GM19395 (cell line): ENCODE measurements at regions not wholly inside any gene's neighbourhood (a gene's known extent, or its start where the extent isn't known, plus 50 kb on each side); places are given as distances from the start of the nearest gene placed in this dataset.

Experiments used
- ATAC-seq: cut with Tn5 transposase; IDR thresholded peaks from one replicate; pipeline ENCODE4 v1.9.1; 2021; ENCODE audit warnings: mild to moderate bottlenecking, moderate library complexity; ENCODE audit not compliant: unreplicated experiment

DNA sequence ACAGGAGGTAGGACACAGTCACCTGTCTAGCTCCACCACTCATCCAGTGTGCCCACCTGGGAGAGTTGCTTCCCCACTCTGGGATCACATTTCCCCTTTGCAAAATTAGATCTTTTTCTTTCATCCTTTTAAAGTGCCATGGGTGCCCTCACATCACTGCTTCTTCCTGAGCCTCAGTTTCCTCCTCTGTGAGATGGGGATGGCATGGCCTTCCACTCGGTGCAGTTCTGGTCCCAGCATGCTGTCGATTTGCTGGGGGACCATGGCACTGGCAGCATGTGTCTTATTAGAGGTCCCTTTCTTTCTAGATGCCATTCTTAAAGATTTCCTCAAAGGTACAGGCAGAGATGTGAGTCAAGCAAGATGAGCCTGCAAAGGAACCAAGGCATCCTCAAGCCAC is 158.3 kb upstream of the ZMIZ1 start:
- no peak for ATAC-seq

DNA sequence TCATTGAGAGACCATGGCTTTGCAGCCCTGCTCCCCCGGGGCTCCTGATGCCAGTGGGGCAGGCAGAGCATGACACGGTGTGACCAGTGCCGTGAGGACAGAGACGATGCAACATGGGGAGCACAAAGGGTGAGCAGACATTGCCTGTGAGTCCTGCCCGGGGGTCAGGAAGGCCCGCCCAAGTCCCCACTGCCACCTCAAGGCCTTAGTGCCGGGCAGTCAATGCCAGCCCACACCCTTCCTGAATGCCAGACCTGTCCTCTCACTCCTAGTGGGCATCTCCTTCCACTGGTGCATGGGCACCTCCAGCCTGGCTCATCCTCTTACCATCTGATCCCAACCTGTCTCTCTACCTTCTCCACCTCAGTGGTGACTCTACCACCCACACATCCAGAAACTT is 157.9 kb upstream of the ZMIZ1 start:
- no peak for ATAC-seq

DNA sequence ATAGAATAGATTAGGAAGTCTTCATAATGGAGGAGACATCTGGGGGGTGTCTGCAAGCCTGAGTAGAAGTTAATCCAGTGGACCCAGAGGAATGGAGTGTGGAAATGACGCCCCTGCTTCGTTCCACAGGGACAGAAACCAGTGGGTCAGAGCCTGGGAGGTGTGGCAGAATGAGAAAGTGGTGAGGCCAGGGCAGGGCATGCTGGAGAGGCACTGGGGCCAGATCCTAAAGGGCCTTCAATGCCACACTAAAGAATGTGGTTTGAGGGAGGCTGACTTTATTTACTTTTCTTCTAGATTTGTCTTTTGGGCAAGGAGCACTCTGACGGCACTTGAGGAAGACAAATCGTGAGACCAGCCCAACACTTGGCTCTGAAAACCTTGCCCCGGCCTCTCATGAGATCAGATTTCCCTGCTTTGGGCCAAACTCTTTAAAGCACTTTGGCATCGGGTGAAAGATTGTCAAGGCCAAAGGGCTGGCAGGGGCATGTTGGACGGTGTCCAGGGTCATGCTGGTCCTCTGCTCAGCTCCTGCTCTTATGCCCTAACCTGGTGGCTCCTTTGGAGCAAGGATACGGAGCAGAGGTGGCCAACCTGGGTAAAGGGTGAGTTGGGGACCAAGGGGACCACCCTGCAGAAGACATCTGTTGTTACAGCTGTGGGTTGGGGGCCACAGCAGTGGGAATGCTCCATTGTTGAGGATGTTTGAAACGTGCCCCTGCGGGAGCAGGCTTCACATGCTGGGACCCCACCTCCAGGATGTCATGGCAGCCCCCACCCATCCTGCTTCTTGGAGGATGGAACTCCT is 157.0 kb upstream of the ZMIZ1 start:
- no peak for ATAC-seq

DNA sequence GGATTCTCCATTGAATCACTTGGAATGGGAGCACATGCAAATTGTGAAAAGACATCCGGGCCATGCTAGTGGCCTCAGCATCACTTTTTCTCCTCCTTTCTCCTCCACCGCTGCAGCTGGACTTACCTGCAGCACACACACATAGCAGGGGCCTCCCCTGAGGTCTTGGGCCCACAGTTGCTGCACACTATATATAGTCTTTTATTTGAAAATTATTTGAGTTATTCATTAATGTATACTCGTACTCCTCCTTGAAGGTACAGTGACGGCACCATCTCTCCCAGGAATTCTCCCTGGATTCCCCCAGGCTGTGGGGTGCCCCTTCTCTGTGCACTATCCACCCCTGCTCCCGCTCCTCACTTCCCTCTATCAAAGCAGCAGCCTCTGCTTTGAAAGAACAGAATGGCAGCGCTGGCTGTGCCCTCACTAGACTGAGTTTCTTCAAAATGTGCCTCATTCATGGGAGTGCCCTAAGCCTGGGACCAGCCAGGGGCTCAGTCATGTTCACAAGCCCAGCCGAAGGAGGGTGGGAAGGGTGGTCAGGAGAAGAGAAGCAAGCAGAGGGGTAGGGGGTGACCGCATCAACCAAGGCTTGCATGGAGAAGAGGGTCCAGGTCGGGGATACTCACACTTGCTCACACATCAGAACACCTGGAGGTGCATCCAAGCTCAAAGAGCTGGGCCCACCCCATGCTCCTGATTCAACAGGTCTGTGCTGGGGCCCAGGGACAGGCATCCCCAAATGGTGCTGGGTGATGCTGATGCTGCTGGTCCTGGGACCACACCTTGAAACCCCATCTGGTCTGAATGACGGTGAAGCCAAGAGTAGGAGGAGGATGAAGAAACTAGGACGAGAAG is 156.2 kb upstream of the ZMIZ1 start:
- no peak for ATAC-seq

DNA sequence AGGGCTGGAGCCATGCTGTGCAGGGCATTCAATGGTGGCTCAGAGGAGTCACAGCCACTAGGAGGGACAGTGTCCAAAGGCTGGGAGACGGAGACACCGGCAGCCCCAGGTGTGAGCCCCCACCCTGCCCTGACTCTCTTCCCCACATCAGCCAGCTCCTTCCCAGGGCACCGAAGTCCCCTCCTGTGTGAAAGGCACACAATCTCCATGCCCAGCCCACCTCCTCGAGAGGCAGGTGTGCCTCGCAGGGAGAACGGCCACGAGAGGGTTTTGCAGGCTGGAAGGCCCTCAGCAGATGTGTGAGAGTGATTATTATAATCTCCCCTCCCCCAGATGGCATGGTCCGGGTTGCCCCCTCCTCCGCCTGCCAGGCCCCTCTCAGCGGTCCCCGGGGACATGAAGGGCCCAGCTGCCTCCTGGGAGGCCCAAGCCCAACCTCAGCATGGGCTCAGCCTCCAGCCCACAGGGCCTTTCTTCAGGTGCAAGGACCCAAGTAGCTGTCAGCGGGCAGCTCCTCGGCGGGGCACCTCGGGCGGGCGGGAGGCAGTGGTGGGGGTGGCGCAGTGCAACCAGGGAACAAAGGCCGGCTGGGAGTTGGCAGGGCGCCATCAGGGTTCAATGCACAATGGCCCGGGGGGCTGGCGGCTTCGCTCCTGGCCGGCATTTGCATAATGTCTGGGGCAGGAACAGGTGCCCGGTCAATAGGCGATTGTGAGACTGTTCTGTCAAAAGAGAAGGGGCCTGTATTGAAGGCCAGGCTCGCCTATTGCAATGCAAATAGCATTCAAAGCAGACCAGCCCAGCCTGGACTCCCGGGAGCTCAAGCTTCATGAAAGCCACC is 155.3 kb upstream of the ZMIZ1 start:
- no peak for ATAC-seq

DNA sequence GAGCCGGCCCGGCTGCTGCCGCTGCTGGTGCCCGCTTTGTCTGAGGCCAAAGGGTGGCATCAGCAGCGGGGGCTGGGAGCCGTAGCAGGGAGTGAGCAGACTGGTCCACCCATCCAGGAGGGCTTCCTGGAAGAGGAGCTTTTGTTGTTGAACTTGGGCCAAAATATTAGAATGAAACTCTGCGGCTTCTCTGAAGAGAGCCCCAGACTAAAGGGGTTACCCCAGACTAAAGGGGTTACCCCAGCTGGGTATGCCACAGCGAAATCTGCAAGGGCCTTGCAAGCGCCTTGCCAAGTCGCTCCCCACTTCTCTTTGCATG is 154.7 kb upstream of the ZMIZ1 start:
- ATAC-seq = no peak

DNA sequence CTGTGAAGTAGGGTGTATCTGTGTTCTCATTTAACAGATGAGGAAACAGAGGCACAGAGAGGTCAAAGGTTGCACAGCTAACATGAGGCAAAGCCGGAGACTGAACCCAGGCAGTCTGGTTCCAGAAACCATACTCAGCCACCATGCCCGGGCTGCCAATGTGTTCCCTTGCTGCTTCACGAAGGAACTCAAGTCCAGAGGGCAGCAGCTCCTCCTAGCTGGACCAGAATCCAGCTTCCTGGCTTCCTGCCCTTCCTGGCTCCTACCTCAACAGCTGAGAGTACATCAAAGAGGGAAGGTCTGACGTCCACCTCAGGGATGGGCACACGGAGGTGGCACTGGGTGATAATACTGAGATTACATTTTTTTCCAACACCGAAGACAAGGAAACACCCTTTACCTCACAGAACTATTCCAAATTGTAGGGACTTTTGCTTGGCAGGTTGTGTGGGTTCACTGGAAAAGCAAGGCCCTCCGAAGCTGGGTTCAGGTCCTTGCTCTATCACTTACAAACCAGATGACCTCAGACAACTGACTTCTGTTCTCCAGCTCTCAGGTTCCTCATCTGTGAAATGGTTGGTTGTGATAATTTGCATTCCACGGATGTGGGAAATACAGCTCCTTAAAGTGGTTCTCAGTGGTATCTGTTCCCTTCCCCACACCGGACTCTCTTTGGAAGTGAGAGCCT is 154.1 kb upstream of the ZMIZ1 start:
- no peak for ATAC-seq

DNA sequence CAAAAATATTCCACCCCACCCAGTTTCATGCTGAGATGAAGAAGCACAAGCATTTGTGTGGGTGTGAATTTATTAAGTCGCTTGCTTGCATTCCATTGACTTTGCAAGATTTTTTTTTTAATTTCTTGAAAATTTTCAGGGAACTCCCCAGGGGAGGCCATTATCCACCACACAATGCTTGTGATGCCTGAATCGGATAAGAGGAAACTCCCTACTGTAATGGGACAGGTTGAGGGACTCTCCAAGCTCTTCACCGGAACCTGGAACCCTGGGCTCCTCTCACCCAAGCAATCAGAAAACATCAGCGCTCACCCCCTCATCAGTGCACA is 153.6 kb upstream of the ZMIZ1 start:
- ATAC-seq = no peak

DNA sequence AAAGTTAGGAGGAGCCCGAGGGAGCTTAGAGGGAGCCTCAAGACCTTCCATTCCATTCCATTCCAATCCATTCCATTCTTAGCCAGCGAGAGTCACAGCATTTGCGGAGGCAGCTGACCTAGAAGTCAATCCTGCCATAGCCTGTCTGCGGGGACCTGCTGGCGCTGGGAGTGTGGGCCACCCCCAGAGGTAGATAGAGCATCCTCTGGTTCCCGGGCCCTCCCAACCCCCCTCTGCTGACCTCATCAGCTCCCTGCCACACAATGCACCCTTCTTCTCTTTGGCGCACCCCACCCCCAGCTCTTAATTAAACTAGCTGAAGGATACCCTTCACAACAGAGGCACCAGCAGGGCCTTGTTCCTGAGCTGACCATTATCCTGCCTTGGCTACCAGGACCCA is 152.5 kb upstream of the ZMIZ1 start:
- ATAC-seq = no peak

DNA sequence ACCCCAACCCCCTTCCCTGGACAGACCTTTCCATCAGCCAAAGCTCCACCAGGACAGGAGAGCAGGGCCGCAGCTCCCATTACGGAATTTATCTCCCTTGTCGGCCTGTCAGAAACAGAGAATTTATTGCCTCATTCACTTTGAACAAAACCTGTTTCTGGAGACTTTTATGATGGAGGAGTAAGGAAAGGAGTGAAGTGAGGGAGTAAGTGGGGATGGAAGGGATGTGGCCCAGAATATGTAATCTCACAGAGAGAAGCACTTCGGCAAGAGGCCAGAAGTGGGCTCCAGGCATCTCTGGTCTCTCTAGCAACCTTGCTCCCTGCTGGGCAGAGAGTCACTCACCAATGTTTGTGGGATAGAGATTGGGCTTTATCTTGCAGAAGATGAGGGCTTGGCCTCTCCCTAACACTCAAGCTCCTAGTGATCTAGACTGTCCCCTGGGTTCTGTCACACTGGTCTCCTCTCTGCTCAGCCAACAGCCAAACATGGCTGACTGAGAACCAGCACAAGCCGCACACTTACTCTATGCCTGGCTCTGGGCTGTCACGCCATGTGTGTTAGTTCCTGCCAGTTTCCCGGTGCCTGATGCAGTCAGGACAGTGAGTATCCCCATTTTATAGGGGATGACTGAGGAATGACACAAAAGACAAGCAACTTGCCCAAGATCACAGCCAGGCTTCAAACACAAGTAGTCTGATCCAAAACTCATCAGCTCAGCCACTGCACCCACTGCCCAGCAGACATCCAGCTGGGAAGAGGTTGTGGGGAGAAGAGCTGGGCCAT is 149.4 kb upstream of the ZMIZ1 start:
- ATAC-seq = no peak

DNA sequence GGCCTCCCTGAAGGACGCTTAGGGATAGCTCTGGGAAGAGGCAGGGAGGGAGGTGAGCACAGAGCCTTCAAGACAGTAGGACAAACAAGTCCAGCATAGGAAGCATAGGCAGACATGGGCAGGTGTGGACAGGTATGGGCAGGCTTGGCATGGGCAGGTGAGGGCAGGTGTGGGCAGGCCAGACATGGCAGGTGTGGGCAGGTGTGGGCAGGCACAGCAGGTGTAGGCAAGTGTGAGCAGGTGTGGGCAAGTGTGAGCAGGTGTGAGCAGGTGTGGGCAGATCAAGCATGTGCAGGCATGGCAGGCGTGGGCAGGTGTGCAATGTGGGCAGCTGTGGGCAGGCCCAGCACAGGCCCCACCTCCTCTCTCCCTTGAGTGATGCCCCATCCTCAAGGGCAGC is 148.8 kb upstream of the ZMIZ1 start:
- ATAC-seq = no peak

DNA sequence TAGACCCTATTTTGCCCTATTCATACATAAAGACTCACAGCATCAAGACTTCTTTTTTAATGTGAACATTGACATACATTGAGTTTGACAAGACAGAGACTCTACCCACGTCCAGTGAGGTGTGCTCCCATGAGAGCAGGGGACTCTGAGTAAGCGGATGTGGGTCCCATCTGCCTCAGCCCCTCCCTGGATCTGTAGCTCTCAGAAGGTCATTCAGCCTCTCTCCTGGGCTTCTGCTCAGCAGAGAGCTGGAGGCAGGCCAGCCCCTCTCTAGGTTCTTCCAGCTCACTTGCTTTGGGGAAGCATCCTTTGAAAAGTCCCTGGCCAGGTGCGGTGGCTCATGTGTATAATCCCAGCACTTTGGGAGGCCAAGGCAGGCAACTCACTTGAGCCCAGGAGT is 146.9 kb upstream of the ZMIZ1 start:
- no peak for ATAC-seq

DNA sequence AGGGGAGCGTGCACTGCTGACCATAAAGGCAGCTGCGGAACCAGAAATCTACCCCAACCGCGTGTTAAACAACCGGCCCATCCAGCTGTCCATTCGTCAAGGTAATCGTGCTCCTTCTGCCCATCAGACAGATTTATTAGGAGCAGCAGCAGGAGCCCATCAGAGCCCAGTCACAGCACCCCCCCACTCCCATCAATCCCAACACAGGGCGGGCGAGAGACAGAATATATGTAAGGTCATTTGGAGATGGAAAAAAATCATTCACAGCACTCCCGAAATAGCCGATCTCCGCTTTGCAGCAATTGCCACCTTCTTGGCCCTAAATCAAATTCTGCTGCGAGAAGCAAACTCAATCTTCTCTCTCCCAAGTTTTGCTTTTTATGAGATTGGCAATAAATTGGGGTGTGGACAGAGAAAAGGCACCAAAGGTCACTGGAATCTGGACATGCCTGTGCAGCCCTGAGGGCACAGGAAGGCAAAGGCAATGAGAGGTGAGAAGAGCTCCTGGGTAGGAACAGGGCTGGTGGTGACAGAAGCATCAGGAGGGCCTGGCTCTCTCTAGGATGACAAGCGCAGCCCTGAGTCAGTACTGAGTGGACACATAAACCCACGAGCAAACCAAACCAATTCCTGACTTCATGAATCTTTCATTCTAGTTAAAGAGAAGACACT is 145.0 kb upstream of the ZMIZ1 start:
- no peak for ATAC-seq

DNA sequence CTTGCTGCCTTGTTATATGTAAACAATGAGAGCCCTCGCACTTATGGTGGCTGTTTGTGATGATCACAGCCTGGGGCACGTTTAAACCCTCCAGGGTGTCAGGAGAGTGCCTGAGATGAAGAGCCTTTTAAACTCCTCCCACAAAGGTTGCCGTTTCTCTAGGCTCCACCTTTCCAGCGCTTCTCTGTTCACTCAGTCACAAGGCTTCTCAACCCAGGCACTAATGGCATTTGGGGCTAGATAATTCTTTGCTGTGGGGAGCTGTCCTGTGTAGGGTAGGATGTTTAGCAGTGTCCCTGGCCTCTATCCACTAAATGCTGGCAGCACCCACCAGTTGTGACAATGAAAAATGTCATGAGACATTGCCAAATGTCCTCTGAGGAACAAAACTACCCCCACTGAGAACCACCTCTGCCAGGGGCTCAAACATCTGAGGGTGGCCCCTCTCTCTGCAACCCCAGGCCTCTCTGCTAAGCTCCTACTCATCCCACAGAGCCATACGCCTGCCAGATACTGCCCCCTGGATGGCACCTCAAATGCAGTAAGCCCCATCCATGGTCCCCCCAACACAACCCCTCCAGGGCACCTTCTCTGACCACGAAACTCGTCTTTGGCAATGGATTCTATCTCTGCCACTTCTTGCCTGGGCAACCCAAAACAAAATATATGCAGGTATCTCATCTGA is 144.3 kb upstream of the ZMIZ1 start:
- no peak for ATAC-seq

DNA sequence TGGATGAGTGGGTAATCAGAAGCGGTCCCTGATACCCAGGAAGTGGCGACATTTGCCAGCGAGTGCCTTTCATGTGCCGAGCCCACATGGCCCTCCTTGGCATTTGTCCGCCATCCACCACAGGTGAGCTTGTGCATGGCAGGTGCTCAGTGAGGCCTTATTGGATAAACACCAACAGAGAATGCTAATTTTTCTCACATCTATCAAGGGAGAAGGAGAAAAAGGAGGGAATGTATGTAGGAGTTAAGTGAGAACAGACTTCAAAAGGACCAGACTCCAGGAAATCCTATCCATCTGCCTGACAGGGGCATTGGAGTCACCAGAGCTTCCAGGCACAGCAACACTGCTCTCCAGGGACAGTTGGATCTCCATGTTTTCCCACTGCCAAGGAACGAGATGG is 143.5 kb upstream of the ZMIZ1 start:
- no peak for ATAC-seq

DNA sequence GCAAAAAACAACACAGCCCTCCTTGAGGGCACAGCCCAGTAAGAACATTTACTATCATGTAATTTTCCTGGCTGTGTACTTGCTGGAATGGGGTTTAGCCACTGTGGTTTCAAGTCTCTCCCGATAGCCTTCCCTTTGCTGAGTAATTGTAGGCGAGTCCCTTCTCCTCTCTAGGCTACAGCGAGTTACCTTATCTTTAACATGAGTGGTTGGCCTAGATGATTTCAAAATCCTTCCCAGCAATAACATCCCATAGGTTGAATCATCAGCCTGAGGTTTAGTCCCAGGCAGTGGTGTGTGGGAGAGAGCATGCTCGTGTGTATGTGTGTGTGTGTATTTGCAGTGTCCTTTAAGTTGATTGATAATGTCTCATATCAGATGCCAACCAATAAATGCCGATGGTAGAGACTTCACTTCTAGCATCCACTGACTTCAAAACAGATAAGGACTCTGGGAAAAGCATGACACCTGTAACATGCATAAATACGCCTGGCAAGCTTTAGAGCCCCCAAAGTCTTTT is 142.9 kb upstream of the ZMIZ1 start:
- ATAC-seq = no peak

DNA sequence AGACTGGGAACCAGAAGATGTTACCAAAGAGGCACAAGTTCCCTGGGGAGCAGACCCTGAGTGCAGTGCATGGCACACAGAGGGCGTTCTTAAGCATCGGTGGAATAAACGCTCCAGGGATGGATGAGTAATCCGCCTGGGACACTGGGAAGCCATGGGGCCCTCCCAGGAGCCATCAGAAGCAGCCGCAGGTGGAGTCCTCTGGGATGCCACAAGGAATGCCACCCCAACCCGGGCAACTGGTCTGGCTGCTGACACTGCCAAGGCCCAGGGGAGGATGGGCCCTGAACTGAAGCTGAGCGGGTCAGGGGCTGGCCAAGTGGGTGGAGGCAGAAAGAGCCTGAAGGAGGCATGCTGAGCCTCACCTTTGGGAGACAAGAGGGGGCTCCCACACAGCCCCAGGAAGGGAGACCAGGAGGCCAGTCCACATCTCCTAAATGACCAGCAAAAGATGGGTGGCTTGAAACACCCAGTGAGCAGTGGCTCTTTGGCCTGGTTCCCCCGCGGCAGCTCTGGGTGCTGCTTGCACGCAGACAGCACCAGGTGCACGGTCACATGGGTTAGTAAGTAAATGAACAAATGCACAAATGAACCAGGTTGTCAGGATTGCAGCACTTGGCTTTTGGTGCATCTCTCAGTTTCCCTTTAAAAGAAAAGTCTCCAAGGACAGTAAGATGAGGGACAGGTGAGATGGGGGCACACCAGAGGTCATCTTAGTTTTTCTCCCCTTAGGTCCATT is 141.3 kb upstream of the ZMIZ1 start:
- ATAC-seq = no peak

DNA sequence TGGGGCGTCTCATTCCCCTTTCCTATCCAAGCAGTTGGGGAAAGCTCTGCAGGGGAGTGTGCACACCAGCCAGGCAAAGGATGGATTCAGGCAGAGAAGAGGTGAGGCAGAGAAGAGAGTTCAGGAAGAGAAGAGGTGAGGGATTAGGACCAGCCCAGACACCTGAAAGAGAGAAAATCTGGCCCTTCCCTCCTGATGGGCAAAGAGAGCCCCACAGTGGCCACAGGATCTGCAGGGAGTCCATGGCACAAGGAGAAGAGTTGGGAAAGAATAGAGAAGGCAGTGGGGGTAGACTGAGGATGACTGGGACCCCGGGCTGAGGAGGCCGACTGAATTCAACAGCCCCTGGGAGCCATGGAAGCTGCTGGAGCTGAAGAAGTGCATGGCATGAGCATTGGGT is 140.4 kb upstream of the ZMIZ1 start:
- ATAC-seq = no peak
